Activated CD8-positive, alpha-beta memory T cell treated with anti-CD3 and anti-CD28 coated beads for 48 hours (primary cell): ENCODE measurements at regions not wholly inside any gene's neighbourhood (a gene's known extent, or its start where the extent isn't known, plus 50 kb on each side); places are given as distances from the start of the nearest gene placed in this dataset.

ENCODE experiments used
- DNase-seq, 3 experiments: peaks; one replicate each; pipeline ENCODE4 v3.0.0-alpha.2; 2020; ENCODE audit warnings: low read depth in 2 of 3, low spot score in 2 of 3

GRCh38 chr1:221608835-221609320 lies 133.0 kb downstream of the DUSP10 start:
- no peak for DNase-seq

DNA sequence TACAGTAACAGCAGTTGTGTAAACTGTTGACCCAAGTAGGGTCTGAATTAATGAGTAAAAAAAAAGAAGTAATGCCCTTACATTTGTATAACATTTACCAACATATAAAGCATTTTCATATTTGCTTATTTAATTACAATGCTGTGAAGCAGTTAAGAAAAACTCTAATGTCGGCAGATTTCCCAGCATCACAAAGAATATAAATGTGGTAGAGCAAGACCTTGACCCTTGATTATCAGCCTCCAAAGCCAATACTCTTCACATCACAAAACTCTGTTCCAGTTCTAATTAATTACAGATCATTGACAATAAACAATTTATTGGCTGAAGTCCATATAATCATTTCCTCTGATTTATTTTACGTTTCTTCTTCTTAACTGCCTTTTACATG lies 130.2 kb downstream of the DUSP10 start:
- no peak for DNase-seq

DNA sequence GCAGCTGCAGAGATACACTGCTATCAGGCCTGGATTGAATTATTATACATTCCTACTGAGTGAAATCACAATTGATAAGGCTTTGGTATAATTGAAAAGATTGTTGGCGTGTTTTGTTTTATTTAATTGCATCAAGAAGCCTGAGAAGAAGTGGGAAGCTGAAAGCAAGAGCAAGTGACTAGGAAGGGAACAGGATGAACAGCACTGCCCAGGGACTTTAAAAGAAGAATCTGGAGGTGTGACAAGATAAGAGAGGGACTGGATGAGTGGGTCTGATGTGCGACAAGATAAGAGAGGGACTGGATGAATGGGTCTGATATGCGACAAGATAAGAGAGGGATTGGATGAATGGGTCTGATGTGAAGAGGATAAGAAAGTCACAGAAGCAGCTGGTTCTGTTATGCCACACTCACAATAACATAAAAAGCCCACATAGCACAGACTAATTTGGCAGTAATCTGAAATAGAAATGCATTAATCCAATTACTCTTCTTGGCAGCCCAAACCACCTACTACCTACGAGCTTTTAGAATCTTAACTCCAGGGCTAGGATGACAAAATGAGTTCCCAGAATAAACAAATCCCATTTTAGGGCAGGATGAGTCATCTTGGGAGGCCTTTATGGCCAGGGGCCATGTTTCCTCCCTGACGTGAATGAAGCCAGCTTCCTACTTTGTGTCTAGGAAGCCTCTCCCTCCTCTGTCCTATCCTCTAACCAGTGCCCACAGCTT lies 129.7 kb downstream of the DUSP10 start:
- no peak for DNase-seq

GRCh38 chr1:221620437-221621384 lies 121.2 kb downstream of the DUSP10 start:
- no peak for DNase-seq

- DNase-seq: no peak
These were observed 120.2 kb downstream of the DUSP10 start for GRCh38 chr1:221621683-221622082.

DNA sequence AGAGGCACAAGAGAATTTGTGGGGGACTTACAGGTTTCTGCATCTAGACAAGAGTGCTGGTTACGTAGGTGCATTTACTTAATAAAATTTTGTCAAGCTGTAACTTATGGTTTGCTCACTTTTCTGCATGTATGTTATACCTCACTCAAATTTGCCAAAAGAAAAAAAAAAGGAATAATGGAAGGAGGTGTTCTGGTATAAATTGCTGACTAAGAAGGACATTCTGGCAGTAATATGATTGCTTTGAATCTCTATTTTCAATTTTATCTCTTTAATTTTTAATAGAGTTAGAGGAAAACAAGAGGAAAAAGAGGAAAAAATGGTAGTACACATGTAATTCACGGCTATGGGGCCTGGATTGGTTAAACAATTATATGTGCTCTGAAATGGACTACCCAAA lies 119.5 kb downstream of the DUSP10 start:
- DNase-seq: no peak

GRCh38 chr1:221625026-221625425 lies 116.9 kb downstream of the DUSP10 start:
- DNase-seq: no peak

DNA sequence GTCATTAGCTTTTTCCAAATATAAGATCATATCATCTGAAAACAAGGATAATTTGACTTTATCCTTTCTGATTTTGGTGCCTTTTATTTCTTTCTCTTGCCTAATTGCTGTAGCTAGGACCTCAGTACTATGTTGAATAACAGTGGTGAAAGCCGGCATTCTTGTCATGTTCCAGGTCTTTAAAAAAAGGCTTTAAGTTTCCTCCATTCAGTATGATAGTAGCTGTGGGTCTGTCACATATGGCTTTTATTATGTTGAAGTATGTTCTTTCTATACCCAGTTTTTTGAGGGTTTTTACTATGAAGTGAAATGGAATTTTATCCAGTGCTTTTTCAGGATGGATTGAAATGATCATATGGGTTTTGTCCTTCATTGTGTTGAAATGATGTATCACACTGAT lies 115.8 kb downstream of the DUSP10 start:
- no peak for DNase-seq

GRCh38 chr1:221630236-221630635 lies 111.7 kb downstream of the DUSP10 start:
- DNase-seq: no peak

DNA sequence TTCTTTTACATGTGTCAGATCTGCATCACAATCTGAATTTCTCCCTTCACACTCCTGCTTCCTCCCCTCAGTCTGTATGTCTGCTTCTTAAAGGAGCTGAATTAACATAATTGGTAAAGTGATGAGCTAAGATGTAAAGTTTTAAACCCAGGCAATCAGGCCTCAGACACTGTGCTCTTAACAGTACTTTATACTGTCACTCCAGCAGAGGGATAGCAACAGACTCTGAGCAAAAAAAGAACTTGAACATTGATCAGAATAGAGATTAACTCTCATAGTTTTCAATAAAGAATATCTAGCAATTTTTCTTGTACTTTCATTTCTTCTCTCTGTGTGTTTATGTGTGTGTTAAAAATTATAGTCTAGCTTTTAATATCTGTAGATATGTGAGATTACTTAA lies 110.3 kb downstream of the DUSP10 start:
- DNase-seq: no peak

DNA sequence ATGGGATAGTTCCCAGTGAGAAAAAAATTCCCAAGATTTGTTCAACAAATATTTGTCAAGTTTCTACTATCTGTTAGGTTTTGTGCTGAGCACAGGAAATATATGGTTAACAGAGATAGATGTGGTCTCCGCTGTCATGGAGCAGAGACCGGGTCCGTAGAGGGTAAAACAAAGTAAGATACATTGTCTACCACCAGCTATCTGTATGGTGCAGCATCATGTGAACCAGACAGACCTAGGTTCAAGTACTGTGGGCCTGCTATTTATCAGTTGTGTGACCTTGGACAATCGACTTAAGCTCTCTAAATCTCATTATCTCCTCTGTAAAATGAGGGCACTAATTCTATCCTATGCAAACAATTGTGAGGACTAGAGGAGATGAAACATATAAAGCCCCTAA lies 109.8 kb downstream of the DUSP10 start:
- DNase-seq: no peak

- DNase-seq: no peak
These were observed 108.0 kb downstream of the DUSP10 start for GRCh38 chr1:221633841-221634409.

DNA sequence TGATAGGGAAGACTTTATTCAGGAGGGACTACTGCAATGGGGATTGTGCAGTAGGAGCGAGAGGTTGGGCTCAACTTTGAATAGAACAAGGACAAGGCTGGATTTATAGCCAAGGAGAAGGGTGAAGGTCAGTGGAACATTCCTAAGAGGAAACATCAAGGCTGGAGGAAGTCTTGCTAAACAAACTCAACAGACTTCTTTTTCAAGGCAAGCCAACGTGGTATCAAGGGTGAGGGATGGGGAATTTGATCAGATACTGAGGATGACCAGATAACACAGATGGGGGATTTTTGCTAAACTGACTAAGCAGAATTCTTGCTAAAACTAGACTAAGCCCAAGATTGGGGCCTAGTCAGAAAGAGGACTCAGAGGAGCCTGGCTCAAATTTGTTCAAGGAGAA lies 107.3 kb downstream of the DUSP10 start:
- DNase-seq: no peak

GRCh38 chr1:221635305-221635704 lies 106.6 kb downstream of the DUSP10 start:
- no peak for DNase-seq

DNA sequence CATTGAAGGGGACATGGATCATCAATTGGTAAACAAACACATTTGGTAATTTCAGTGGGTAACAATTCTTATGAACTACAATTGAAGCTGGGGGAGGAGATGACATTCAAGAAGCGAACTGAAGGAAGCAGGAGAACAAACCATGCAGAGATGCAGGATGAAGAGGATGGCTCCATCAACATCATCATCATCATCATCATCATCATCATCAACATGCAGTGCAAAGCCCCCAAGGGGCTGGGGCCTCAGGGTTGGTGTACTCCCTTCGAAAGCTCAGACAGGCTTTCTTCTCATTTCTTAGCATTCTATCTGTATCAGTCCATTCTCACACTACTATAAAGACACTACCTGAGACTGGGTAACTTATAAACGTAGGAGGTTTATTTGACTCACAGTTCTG lies 105.8 kb downstream of the DUSP10 start:
- DNase-seq: no peak

GRCh38 chr1:221636967-221637366 lies 104.9 kb downstream of the DUSP10 start:
- DNase-seq: no peak

DNA sequence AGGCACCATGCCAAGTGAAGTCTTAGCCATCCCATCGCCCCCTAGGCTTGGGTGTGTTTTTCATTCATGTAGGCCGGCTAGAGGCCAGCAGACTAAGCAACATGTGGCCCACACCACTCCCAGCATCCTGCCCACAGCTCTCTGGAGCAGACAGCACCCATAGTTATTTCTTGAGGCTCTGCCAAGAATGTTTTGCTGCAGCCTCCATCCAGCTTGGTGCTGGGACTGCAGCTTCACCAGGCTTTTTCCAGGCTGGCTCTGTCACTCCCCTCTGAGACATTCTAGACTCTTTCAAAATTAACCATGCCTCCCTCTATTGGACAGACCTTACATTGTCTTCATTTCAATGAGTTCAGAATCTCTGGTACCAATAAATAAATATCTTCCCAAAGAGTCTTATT lies 104.2 kb downstream of the DUSP10 start:
- DNase-seq: no peak

GRCh38 chr1:221638595-221638994 lies 103.3 kb downstream of the DUSP10 start:
- DNase-seq: no peak

- no peak for DNase-seq
These were observed 100.1 kb downstream of the DUSP10 start for GRCh38 chr1:221641811-221642210.

- no peak for DNase-seq
These were observed 98.3 kb downstream of the DUSP10 start for GRCh38 chr1:221643404-221644144.

DNA sequence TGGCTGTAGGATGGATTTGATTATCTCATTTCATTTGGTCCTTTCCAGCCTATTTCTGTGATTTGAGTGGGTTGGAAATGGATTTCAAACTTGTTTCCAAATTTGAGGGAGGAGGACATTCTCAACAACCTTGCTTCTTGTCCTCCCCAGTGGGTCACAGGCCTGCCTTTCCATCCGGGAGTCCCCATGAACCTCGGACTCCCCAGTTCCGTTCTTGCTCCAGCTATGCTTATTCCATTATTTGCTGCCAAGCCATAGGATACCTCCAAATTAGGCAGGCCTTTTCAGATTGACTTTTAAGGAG lies 97.8 kb downstream of the DUSP10 start:
- no peak for DNase-seq
